ENCODE measurements at regions not wholly inside any gene's neighbourhood (a gene's known extent, or its start where the extent isn't known, plus 50 kb on each side); places are given as distances from the start of the nearest gene placed in this dataset.

DNA sequence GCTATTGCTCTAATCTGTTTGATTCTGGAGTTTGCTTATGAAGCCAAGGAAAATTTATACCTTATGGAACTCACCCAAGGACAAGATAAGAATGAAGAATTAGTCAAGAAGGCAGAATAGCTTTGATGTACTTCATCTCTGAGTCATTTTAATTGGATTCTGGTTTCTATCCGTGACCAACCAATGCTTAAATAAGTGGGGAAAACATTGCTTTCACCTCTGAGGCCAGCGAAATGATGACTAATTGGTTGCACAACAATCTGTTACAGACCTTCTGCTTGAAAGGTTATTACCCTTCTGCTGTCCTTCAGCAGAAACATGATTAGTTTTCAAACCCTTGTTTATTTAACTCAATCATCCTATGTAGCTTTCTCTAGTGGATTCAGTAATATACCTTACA lies 812.7 kb downstream of the CDY2B start:
- no peaks in the 10 kb centered on the region for H3K27me3 Mint-ChIP-seq
- peaks cover 8% of the 10 kb centered on the region for H3K36me3 Mint-ChIP-seq
- H3K9me3 Mint-ChIP-seq, result peaks cover 16% of the 10 kb centered on the region
- H3K4me1 Mint-ChIP-seq, result peaks cover 15% of the 10 kb centered on the region
- H3K4me3 Mint-ChIP-seq, result no peak overlapping the region
- no peak overlapping the region for H3K27ac Mint-ChIP-seq
- ATAC-seq, result no peak

DNA sequence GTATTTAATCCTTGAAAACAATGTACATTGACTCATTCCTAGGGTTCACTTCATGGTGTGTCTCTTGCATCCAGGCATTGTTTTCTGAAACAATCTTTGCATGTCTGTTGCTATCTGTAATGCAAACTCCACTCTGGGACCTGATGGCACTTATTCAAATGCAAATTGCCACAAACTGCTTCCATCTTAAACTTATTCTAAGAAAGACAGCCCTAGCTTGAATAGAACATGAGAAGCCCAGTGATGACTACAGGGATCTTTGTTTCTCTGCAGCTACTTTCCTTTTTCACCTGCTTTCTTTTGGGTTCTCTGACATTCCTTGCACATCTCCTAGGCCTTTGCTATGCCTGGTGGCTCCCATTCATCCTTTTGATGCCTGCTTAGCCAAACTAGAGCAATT lies 827.0 kb downstream of the CDY2B start:
- H3K4me3 Mint-ChIP-seq, result no peak overlapping the region
- ATAC-seq, result no peak
- no peaks in the 10 kb centered on the region for H3K27me3 Mint-ChIP-seq
- no peaks in the 10 kb centered on the region for H3K36me3 Mint-ChIP-seq
- no peak overlapping the region for H3K27ac Mint-ChIP-seq
- no peaks in the 10 kb centered on the region for H3K4me1 Mint-ChIP-seq
- H3K9me3 Mint-ChIP-seq, result peaks cover 4% of the 10 kb centered on the region

DNA sequence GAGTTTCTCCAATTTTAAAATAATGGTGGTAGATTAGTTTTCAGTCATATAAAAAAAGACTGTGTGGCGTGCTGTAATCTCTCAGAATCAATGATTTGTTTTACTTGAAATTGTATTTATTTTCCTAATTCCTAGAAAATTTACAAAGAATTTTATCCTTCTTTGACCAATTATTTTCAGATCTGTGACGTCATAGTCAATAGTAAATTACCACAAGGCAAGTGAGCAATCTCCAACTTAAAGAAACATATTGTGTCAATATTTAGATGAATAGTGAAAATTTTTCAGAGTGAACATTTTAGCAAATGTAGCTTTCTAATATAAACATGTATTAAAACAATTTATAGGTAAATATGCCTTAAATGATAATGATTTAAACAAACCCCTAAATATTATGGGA lies 829.6 kb downstream of the CDY2B start:
- H3K4me3 Mint-ChIP-seq, result no peak overlapping the region
- no peak for ATAC-seq
- no peaks in the 10 kb centered on the region for H3K27me3 Mint-ChIP-seq
- H3K4me1 Mint-ChIP-seq, result no peaks in the 10 kb centered on the region
- H3K27ac Mint-ChIP-seq, result no peak overlapping the region
- no peaks in the 10 kb centered on the region for H3K36me3 Mint-ChIP-seq
- H3K9me3 Mint-ChIP-seq, result no peaks in the 10 kb centered on the region

DNA sequence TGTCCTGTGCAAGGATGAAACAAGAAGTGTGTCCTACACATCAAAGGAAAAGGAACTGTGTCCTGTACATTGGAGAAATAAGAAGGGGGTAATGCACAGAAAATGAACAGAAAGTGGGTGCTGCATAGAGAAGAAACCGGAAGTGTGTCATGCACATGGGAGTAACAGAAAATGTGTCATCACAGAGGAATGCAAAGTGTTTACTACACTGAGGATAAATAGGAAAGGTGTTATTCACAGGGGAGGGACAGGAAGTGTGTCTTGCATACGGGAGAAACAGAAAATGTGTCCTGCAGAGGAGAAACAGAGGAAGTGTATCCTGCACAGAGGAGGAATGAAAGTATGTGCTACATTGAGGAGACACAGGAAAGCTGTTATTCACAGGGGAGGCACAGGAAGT lies 834.9 kb downstream of the CDY2B start:
- Mint-ChIP-seq H3K9me3 (peaks cover 11% of the 10 kb centered on the region), H3K27me3 (no peaks in the 10 kb centered on the region), H3K4me1 (peaks cover 7% of the 10 kb centered on the region), H3K4me3 (no peak overlapping the region), H3K27ac (no peak overlapping the region), H3K36me3 (no peaks in the 10 kb centered on the region)
- ATAC-seq, result no peak

DNA sequence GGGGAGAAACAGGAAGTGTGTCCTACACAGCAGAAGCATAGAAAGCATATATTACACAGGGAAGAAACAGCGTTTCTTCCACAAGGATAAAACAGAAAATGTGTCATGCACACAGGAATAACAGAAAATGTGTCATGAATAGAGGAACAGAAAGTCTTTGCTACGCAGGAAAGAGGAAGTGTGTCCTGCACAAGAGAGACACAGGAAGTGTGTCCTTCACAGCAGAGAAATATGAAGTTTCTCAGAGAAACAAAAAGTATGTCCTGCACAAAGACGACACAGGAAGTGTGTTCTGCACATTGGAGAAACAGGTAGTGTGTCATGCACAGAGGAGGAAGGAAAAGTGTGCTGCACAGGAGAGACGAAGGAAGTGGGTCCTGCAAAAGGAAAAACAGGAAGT lies 835.3 kb downstream of the CDY2B start:
- no peak overlapping the region for H3K4me3 Mint-ChIP-seq
- ATAC-seq, result no peak
- H3K9me3 Mint-ChIP-seq, result peaks cover 11% of the 10 kb centered on the region
- H3K27ac Mint-ChIP-seq, result no peak overlapping the region
- no peaks in the 10 kb centered on the region for H3K27me3 Mint-ChIP-seq
- H3K4me1 Mint-ChIP-seq, result peaks cover 7% of the 10 kb centered on the region
- H3K36me3 Mint-ChIP-seq, result no peaks in the 10 kb centered on the region

DNA sequence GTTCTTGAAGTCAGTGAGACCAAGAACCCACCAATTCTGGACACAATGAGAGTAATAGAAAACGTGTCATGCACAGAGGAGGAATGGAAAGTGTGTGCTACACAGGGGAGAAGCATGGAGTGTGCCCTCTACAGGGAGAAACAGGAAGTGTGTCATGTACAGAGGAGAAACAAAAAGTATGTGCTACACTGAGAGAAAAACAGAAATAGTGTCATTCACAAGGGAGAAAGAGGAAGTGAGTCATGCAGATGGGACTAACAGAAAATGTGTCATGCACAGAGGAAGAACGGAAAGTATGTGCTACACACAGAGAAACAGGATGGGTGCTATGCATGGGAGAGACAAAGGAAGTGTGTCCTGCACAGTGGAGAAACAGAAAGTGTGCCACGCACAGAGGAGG lies 835.7 kb downstream of the CDY2B start:
- no peaks in the 10 kb centered on the region for H3K27me3 Mint-ChIP-seq
- H3K36me3 Mint-ChIP-seq, result no peaks in the 10 kb centered on the region
- no peak for ATAC-seq

DNA sequence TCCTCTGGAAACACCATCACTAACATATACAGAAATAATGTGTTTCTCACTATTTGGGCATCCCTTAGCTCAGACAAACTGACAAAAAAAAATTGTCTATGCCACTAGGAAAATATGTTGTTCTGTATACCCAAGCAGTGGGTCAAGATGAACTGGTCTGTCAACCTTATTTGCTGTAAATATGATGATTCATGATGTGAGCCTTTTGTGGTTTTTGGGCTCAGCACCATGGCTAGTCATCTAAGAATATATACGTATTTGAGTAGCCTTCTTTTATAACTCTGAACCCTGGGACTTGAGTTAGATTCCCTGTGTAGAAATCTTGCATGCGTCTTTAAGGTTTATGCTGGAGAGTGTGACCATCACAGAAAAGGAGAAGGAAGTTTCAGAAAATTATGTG lies 841.6 kb downstream of the CDY2B start:
- Mint-ChIP-seq H3K4me3 (no peak overlapping the region), H3K27me3 (no peaks in the 10 kb centered on the region), H3K27ac (no peak overlapping the region), H3K36me3 (no peaks in the 10 kb centered on the region), H3K4me1 (peaks cover 7% of the 10 kb centered on the region), H3K9me3 (peaks cover 11% of the 10 kb centered on the region)
- no peak for ATAC-seq

More for the DNA sequence above, 835.7 kb downstream of the CDY2B start:
- peaks cover 11% of the 10 kb centered on the region for H3K9me3 Mint-ChIP-seq
- H3K4me1 Mint-ChIP-seq, result peaks cover 7% of the 10 kb centered on the region
- H3K27ac Mint-ChIP-seq, result no peak overlapping the region
- H3K4me3 Mint-ChIP-seq, result no peak overlapping the region

DNA sequence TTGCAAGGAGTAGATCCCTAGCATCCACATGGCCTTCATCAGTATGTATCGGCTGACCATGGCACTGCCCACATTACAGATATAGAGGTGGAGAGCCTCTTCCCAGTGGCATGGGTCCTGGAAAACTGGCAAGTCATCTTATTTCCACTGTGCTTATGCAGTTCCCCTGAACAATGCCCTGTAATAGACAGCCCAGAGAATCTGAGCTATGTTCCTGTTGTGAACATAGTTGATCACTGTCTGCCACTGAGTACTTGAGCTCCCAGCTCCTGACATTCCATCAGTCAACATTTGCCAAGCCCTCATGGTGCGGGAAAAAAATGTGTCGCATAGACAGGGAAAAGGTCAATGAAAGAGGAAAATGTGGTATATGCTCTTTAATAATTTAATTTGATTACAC lies 861.9 kb downstream of the CDY2B start:
- Mint-ChIP-seq H3K9me3 (peaks cover 2% of the 10 kb centered on the region), H3K4me3 (no peak overlapping the region), H3K4me1 (no peaks in the 10 kb centered on the region), H3K27me3 (no peaks in the 10 kb centered on the region), H3K27ac (no peak overlapping the region), H3K36me3 (no peaks in the 10 kb centered on the region)
- no peak for ATAC-seq

DNA sequence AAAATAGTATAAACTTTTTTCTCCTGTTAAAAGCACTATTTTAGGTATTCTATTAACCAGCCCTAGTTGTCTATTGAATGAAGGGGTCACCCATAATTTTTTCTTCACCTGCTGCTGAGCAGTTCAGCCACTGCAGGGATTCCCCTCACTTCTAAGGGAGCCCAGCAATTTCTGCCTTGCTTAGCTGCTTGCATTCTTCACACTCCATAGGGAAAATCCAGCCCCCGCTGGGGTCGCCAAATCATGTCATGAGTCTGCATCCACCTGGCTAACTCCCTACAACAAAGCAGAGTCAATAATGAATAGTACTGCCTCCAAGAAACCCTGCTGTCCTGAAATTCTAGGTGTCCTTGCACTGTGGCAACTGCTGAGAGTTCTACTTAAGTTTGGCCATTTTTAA lies 886.5 kb downstream of the CDY2B start:
- Mint-ChIP-seq H3K4me3 (no peak overlapping the region), H3K27me3 (no peaks in the 10 kb centered on the region), H3K9me3 (peaks cover 6% of the 10 kb centered on the region), H3K27ac (no peak overlapping the region), H3K36me3 (no peaks in the 10 kb centered on the region), H3K4me1 (no peaks in the 10 kb centered on the region)
- ATAC-seq, result no peak

DNA sequence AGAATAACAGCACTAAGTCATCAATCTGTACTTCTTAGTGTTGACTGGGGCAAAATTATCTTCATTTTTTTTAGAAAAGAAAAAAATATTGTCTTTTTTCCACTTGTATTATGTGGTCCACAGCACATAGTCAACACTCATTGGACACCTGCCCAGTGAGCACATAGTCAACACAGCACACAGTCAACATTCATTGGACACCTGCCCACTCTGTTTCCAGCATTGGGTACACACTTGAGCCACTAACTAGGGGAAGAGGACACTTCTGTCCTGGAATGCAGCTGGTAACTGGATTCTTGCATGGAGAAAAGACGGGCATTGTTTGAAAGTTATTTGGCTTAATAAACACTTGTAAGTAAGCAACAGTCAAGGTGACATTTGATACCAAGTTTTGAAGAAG lies 898.2 kb downstream of the CDY2B start:
- H3K4me3 Mint-ChIP-seq, result no peak overlapping the region
- peaks cover 5% of the 10 kb centered on the region for H3K9me3 Mint-ChIP-seq
- H3K36me3 Mint-ChIP-seq, result no peaks in the 10 kb centered on the region
- no peak for ATAC-seq
- no peaks in the 10 kb centered on the region for H3K27me3 Mint-ChIP-seq
- H3K27ac Mint-ChIP-seq, result no peak overlapping the region
- H3K4me1 Mint-ChIP-seq, result no peaks in the 10 kb centered on the region

DNA sequence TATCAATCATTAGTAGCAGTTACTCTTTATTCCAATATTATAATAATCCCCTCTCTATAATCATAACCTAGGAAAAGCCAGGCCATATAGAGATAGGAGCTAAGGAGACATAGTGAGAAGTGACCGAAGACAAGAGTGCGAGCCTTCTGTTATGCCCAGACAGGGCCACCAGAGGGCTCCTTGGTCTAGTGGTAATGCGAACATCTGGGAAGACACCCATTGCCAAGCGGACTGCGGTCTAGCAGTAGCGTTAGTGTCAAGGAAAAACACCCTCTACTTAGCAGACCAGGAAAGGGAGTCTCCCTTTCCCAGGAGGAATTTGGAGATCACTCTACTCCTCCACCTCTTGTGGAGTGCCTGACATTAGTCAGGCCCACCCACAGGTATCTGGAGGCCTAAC lies 920.9 kb downstream of the CDY2B start:
- no peaks in the 10 kb centered on the region for H3K36me3 Mint-ChIP-seq
- H3K9me3 Mint-ChIP-seq, result no peaks in the 10 kb centered on the region
- ATAC-seq, result no peak
- H3K4me3 Mint-ChIP-seq, result no peak overlapping the region
- no peak overlapping the region for H3K27ac Mint-ChIP-seq
- no peaks in the 10 kb centered on the region for H3K27me3 Mint-ChIP-seq
- no peaks in the 10 kb centered on the region for H3K4me1 Mint-ChIP-seq

DNA sequence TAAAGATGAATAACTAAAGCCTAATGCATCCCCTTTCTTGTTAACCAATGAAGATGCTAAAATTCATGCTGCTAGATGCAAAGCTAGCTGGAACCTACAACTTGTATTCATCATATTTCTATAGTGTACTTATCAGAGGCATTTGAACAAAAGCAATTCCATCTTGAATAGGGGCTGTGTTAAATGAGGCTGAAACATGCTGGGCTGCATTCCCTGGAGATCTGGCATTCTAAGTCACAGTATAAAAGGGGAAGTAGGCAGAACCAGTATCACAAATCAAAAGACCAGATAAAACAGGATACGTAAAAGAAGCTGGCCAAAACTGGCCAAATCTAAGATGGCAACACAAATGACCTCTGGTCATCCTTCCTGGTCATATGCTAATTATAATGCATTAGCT lies 932.8 kb downstream of the CDY2B start:
- Mint-ChIP-seq H3K4me1 (no peaks in the 10 kb centered on the region), H3K27ac (no peak overlapping the region), H3K36me3 (no peaks in the 10 kb centered on the region), H3K9me3 (peaks cover 3% of the 10 kb centered on the region), H3K27me3 (no peaks in the 10 kb centered on the region), H3K4me3 (no peak overlapping the region)
- ATAC-seq, result no peak

All from stimulated activated memory B cell treated with anti-CD40 and anti-IgM and Interleukin-4, amounts not matched to agents 10 μg/mL and 1 μg/mL and 100 μg/mL, for 72 hours (primary cell).